ENCODE measurements at regions not wholly inside any gene's neighbourhood (a gene's known extent, or its start where the extent isn't known, plus 50 kb on each side); places are given as distances from the start of the nearest gene placed in this dataset.

- no peaks in the 10 kb centered on the region for H3K27me3 ChIP-seq (ENCODE audit: control insufficient read depth in 2 of 2, insufficient read depth in 2 of 2, low read length in 2 of 2)
- Mint-ChIP-seq H3K9me3 (peaks cover 0 to 4% (median 0%) of the 10 kb centered on the region in 7 donors), H3K4me3 (no peak overlapping the region), H3K4me1 (no peaks in the 10 kb centered on the region), H3K27ac (no peak overlapping the region), H3K27me3 (ENCODE audit: low read depth in 3 of 3) (no peaks in the 10 kb centered on the region), H3K36me3 (no peaks in the 10 kb centered on the region)
- intact Hi-C loops (cut with micrococcal nuclease): no loop called here
- WGBS (ENCODE audit: insufficient coverage): no CpG with 5 or more reads among the region's 1 CpG
- no peaks in the 10 kb centered on the region for H3K4me1 ChIP-seq (ENCODE audit: control insufficient read depth in 1 of 2, insufficient read depth in 2 of 2, low read length in 2 of 2)
- H3K79me2 ChIP-seq (ENCODE audit: insufficient read depth, low read length): no peaks in the 10 kb centered on the region
- H3K9ac ChIP-seq (ENCODE audit: insufficient read depth, low read length, poor library complexity, severe bottlenecking): no peak overlapping the region
- H3K4me3 ChIP-seq (replicated peaks in 1 of 3; ENCODE audit: low read depth in 2 of 3, low read length in 3 of 3): no peak overlapping the region
- no peak for TF ChIP-seq CTCF (IDR thresholded peaks at IDR 0.05)
- H3K4me2 ChIP-seq (replicated peaks; ENCODE audit: extremely low read depth, low read length, poor library complexity, severe bottlenecking): no peak overlapping the region
- no peaks in the 10 kb centered on the region for H3K36me3 ChIP-seq (replicated peaks in 1 of 2; ENCODE audit: control insufficient read depth in 1 of 2, insufficient read depth in 2 of 2, low read length in 2 of 2)
- no peak overlapping the region for H2AFZ ChIP-seq (ENCODE audit: insufficient read depth, low read depth, low read length, poor library complexity, severe bottlenecking)
- H3K9me3 ChIP-seq (replicated peaks in 1 of 2; ENCODE audit: control insufficient read depth in 1 of 2, insufficient read depth in 1 of 2, low read length in 2 of 2): no peaks in the 10 kb centered on the region
- no peaks in the 10 kb centered on the region for H4K20me1 ChIP-seq (ENCODE audit: insufficient read depth, low read length)
- H3K27ac ChIP-seq (ENCODE audit: low read depth in 1 of 2, low read length in 2 of 2): no peak overlapping the region
- DNase-seq: no peak
Measured at GRCh38 chr13:72139192-72139591, 272.2 kb upstream of the DACH1 start.

- intact Hi-C loops (cut with micrococcal nuclease): no loop called here
Measured at GRCh38 chr13:72132075-72132474, 265.1 kb upstream of the DACH1 start.

More at GRCh38 chr13:72132075-72132474, 265.1 kb upstream of the DACH1 start:
- no peaks in the 10 kb centered on the region for H3K4me1 Mint-ChIP-seq
- H3K79me2 ChIP-seq (ENCODE audit: insufficient read depth, low read length): no peaks in the 10 kb centered on the region
- TF ChIP-seq CTCF (IDR thresholded peaks at IDR 0.05): no peak
- DNase-seq: no peak
- H3K36me3 ChIP-seq (replicated peaks in 1 of 2; ENCODE audit: control insufficient read depth in 1 of 2, insufficient read depth in 2 of 2, low read length in 2 of 2): no peaks in the 10 kb centered on the region
- no peak overlapping the region for H3K4me2 ChIP-seq (replicated peaks; ENCODE audit: extremely low read depth, low read length, poor library complexity, severe bottlenecking)
- no peaks in the 10 kb centered on the region for H3K27me3 Mint-ChIP-seq (ENCODE audit: low read depth in 3 of 3)
- H3K9me3 Mint-ChIP-seq: peaks cover 0 to 4% (median 1%) of the 10 kb centered on the region in 7 donors
- H3K27ac ChIP-seq (ENCODE audit: low read depth in 1 of 2, low read length in 2 of 2): no peak overlapping the region
- H3K4me3 ChIP-seq (replicated peaks in 1 of 3; ENCODE audit: low read depth in 2 of 3, low read length in 3 of 3): no peak overlapping the region
- no peaks in the 10 kb centered on the region for H3K9me3 ChIP-seq (replicated peaks in 1 of 2; ENCODE audit: control insufficient read depth in 1 of 2, insufficient read depth in 1 of 2, low read length in 2 of 2)
- H4K20me1 ChIP-seq (ENCODE audit: insufficient read depth, low read length): no peaks in the 10 kb centered on the region
- no peak overlapping the region for H3K9ac ChIP-seq (ENCODE audit: insufficient read depth, low read length, poor library complexity, severe bottlenecking)
- no CpG with 5 or more reads among the region's 2 CpGs for WGBS (ENCODE audit: insufficient coverage)
- H3K27ac Mint-ChIP-seq: no peak overlapping the region
- H2AFZ ChIP-seq (ENCODE audit: insufficient read depth, low read depth, low read length, poor library complexity, severe bottlenecking): no peak overlapping the region
- no peaks in the 10 kb centered on the region for H3K4me1 ChIP-seq (ENCODE audit: control insufficient read depth in 1 of 2, insufficient read depth in 2 of 2, low read length in 2 of 2)
- H3K4me3 Mint-ChIP-seq: no peak overlapping the region
- H3K36me3 Mint-ChIP-seq: no peaks in the 10 kb centered on the region
- H3K27me3 ChIP-seq (ENCODE audit: control insufficient read depth in 2 of 2, insufficient read depth in 2 of 2, low read length in 2 of 2): no peaks in the 10 kb centered on the region

Measured in CD14-positive monocyte (primary cell).